Motor neuron (in vitro differentiated cells): ENCODE measurements at regions not wholly inside any gene's neighbourhood (a gene's known extent, or its start where the extent isn't known, plus 50 kb on each side); places are given as distances from the start of the nearest gene placed in this dataset.
A peak's percentile ranks its signal among the peaks of the same experiment; 100 is the strongest.

Source experiments
- ATAC-seq, 8 experiments: fragments of 200-7000 bp; cut with Tn5 transposase; replicated peaks in 6 of 8; 2 replicates each; pipeline ENCODE4 v1.8.0; 2021; ENCODE audit warnings: mild to moderate bottlenecking in 8 of 8, moderate library complexity in 8 of 8
- H3K27ac ChIP-seq, 2 donors: fragments of 250-450 bp; sonication (Bioruptor Pico); 2 replicates each; pipeline ENCODE4 v1.9.0; 2021; ENCODE audit warnings: antibody characterized with exemption in 2 of 2, mild to moderate bottlenecking in 2 of 2, moderate library complexity in 1 of 2
- H3K4me1 ChIP-seq, 2 donors: fragments of 250-450 bp; sonication (Bioruptor Pico); replicated peaks in 1 of 2; 2 replicates each; pipeline ENCODE4 v1.6.1; 2021; ENCODE audit warnings: antibody characterized with exemption in 2 of 2, mild to moderate bottlenecking in 2 of 2, moderate library complexity in 1 of 2
- H3K4me3 ChIP-seq, 5 donors: fragments of 250-450 bp; sonication (Bioruptor Pico); 2 replicates each; pipeline ENCODE4 v1.9.0; 2021; ENCODE audit warnings: antibody characterized with exemption in 5 of 5, mild to moderate bottlenecking in 5 of 5, moderate library complexity in 4 of 5
- whole genome bisulfite sequencing, 10 experiments: fragments of 450-650 bp; shearing (Covaris generic); methylation state at CpG; one replicate each; pipeline ENCODE4 v1.0.0; 2022; 5-methylcytosine and 5-hydroxymethylcytosine counted together
- in situ Hi-C, 9 experiments: fragments of 400-800 bp; cut with MboI; loops; one replicate each; pipeline ENCODE4 v1.15.0; 2021; ENCODE audit warnings: low sequenced_read_pairs in 9 of 9, low pct_unique_long_range_greater_than_20kb in 2 of 9; ENCODE audit not compliant: unreplicated experiment in 9 of 9

DNA sequence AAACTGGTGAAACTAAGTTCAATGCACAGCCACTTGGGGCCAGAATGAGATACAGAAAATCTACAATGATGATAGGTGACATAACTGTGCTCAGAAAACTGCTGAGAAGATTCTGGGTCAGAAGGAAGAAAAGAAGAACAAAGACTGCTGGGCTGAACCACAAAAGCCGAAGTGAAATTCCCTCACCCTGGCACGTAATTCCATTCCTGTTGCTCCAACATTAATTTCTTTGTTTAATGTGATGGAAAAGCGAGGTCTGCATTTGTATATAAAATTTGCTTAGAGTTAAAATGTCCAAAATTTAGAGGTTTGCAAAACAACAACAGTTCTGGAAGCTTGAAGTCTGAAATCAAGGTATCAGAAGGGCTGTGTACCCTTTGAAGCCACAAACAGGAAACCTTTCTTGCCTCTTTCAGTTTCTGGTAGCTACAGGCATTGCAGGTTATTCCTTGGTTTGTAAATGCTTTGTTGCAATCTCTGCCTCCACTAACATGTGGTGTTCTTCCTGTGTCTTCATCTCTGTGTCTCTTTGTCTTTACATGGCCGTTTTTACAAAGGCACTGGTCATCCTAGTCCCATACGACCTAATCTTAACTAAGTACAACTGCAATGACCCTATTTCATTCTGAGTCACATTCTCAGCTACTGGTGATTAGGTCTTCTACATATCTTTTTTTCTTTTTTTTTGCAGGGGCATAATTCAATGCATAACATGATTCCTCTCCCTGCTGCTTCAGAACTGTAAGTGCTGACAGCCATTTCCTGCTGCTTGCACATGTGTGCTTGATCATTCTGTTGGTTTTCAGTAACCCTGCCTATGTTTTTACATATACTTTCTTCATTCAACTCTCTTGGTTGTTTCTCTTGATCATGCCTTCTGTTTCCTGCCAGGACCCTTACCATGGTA is 603.0 kb upstream of the CDH8 start:
- H3K27ac ChIP-seq, result no peak overlapping the region
- H3K4me1 ChIP-seq, result no peaks in the 10 kb centered on the region
- peak in 6 of 8 experiments; percentile 19 to 74 (median 67) for ATAC-seq
- H3K4me3 ChIP-seq, result no peak overlapping the region
- in situ Hi-C loops, result no loop called here
- WGBS, 10 experiments, result 0 to 88% (median 74%) methylated on average over 2 to 5 of the region's 5 CpGs; no CpG with 5 or more reads in 1 of the 10 experiments

DNA sequence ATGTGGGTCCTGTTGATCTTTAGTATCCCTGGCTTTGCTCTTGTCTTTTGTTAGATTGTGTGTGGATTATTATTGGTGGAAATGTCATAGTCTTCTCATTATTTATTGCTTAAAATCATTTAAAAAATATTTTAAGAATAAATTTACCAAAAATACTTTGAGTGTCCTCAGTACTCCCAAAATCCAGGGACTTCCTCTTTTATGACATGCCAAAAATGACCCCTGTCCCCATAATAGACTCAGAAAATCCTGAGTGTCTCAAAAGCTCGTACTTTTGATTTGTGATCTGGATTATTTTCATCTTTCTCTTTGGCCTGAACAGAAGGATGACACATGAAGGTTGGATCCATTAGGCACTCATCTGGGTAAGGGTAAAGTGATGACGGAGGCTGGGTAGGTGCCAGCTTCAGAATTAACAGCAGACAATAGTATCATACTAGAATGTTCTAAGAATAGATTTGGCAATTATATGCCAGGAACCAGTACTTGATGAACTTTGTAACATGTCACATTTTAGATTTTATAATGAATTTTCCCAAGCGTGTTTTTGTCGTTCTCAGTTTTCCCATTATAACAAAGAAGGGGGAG is 602.2 kb upstream of the CDH8 start:
- no peaks in the 10 kb centered on the region for H3K4me1 ChIP-seq
- in situ Hi-C loops, result no loop called here
- H3K4me3 ChIP-seq, result no peak overlapping the region
- 4 to 81% (median 72%) methylated on average over 1 to 4 of the region's 4 CpGs; no CpG with 5 or more reads in 1 of the 10 experiments for WGBS, 10 experiments
- H3K27ac ChIP-seq, result no peak overlapping the region
- ATAC-seq, result no peak

DNA sequence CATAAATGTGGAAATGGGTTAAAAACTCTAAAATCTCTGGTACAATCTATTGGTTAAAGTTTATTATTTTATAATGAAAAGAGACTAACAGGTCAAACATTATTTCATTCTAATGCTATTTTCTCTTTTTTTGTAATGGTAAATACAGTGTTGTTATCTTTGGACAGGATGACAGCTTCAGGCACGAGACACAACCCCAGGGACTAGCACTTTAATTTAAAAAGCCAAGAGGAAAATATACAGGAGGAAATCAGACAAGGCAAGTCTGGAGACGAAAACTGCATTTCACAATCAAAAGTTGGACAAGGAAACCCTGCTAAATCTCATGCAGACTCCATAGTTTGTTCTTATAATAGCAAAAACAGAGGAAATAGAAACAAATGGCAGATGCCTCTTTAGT is 589.1 kb upstream of the CDH8 start:
- 0 to 66% (median 40%) methylated on average over 1 to 2 of the region's 2 CpGs; no CpG with 5 or more reads in 2 of the 10 experiments for WGBS, 10 experiments
- H3K4me1 ChIP-seq, result peaks cover 0 to 2% of the 10 kb centered on the region in 2 donors
- in situ Hi-C loops, result no loop called here
- no peak overlapping the region for H3K27ac ChIP-seq
- no peak for ATAC-seq
- H3K4me3 ChIP-seq, result no peak overlapping the region

DNA sequence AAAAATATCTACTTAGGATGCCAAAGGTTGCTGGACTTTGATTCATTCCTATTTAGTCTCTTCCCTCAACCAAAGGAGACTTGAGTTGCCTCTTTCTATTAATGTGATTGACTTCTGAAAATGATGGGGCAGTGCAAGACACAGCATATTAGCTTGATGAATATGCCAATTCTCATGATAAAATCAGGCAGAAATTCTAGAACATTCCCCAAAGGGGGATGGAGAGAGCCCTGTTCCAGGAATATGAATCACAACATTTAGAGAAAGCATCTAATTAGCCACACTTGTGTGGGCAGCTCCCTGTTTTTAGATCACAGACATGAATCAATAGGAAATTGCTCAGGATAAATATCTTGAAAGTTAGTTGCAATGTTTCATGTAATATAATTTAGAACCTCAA is 584.0 kb upstream of the CDH8 start:
- H3K4me1 ChIP-seq, result peaks cover 0 to 3% of the 10 kb centered on the region in 2 donors
- H3K4me3 ChIP-seq, result no peak overlapping the region
- H3K27ac ChIP-seq, result no peak overlapping the region
- ATAC-seq, result peak in 3 of 8 experiments; percentile 21 to 40 (median 25)
- in situ Hi-C loops, result no loop called here

DNA sequence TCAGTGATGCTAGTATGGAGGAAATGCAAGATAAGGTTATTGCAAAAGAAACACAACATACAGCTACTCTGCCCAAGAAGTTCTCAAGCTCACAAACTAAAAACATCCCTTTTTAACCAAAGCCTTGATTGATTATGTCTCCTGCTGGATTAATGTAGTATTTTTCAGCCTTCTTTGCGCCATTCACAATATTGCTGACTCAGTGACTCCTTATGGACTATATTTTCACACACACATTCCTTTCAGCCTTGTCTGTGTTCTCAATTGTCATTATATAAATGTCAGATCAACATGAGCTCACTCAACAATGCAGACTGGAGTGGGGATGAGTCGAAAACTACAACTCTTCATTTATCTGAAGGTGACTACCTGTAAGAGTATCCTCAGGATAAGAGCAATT is 579.3 kb upstream of the CDH8 start:
- H3K27ac ChIP-seq, result no peak overlapping the region
- no peak overlapping the region for H3K4me3 ChIP-seq
- no peak for ATAC-seq
- peaks cover 0 to 3% of the 10 kb centered on the region in 2 donors for H3K4me1 ChIP-seq
- in situ Hi-C loops, result no loop called here
- 0 to 100% (median 34%) methylated on average over 1 to 2 of the region's 2 CpGs; no CpG with 5 or more reads in 1 of the 10 experiments for WGBS, 10 experiments

DNA sequence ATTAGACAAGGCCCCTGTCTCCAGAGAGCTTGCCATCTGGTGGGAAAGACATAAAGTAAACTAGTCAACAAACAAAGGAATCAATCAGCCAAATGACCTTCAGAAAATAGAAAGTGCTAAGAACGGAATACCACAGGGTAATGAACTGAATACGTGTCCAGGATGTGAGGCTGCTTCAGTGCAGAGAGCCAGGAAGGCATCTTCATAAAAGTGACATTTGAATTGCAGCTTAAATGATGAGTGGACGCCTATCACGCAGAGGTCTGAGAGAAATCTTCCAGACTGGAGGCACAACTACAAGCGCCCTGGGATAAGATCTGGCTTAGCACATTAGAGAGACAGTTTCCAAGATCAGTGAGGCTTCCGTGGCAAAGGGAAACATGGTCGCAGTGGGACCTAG is 574.1 kb upstream of the CDH8 start:
- Histone ChIP-seq H3K4me3 (no peak overlapping the region), H3K27ac (no peak overlapping the region), H3K4me1 (peaks cover 3 to 13% of the 10 kb centered on the region in 2 donors)
- in situ Hi-C loops, result no loop called here
- no peak for ATAC-seq
- WGBS, 10 experiments, result 25 to 100% (median 88%) methylated on average over 1 to 7 of the region's 7 CpGs; no CpG with 5 or more reads in 1 of the 10 experiments

DNA sequence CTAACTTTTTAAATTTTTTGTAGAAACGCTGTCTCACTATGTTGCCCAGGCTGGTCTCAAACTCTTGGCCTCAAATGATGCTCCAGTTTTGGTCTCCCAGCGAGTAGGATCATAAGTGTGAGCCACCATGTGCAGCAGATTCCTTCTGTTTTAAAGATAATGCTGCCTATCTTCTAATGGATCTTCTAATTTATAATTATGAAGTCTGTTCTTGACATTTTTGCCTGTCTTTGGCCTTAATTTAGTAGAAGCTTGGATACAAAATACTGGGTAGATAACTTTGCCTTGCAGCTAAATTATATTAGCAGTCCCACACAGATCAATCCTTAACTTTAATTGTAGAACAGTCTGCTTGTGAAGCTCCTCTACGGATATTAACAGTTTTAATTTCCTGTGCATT is 566.6 kb upstream of the CDH8 start:
- no peak for ATAC-seq
- in situ Hi-C loops, result no loop called here
- Histone ChIP-seq H3K4me3 (no peak overlapping the region), H3K27ac (no peak overlapping the region), H3K4me1 (no peaks in the 10 kb centered on the region)
- WGBS, 10 experiments, result 20 to 100% (median 67%) methylated on average over 1 to 3 of the region's 3 CpGs; no CpG with 5 or more reads in 1 of the 10 experiments

DNA sequence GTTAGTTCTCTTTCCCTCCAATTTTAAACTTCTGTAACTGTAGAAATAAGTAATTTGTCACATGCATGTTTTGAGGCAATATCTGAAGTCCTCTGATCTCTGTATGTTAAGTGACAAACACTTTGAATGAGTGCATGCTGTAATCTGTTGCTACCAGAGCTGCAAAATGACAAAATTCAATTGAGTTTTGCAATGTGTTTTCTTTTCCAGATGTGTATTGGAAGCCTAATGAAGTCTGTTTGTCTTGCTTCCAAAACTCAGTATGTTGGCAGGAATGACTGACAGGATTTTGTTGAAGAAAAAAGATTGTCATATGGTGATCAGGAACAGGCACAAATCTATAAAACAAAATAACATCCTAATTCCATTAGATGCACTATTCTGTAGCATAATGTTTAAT is 561.6 kb upstream of the CDH8 start:
- H3K4me3 ChIP-seq, result no peak overlapping the region
- H3K4me1 ChIP-seq, result peaks cover 0 to 9% of the 10 kb centered on the region in 2 donors
- ATAC-seq, result no peak
- H3K27ac ChIP-seq, result no peak overlapping the region
- in situ Hi-C loops, result no loop called here

DNA sequence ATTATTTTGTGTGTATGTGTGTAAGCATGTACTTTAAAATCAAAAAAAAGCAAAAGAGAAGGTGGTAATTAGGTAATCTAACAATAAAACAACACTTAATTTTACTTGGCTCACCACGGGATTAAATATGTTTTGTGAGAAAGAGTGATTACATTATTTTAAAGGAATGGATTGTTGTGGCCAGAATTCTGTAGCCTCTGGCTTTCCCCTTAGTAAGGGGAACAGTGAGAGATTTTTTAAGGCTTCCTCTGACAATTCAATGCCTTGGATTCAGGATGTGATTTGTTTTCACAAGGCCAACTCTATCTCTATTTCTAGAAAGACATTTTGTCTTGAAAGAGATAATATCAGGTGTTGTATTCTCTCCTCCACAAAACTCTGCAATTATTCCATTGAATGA is 560.3 kb upstream of the CDH8 start:
- Histone ChIP-seq H3K4me3 (no peak overlapping the region), H3K4me1 (peaks cover 0 to 9% of the 10 kb centered on the region in 2 donors), H3K27ac (no peak overlapping the region)
- ATAC-seq, result no peak
- WGBS, 10 experiments, result 0 to 11% (median 0%) methylated on average over 1 of the region's 1 CpG; no CpG with 5 or more reads in 3 of the 10 experiments
- in situ Hi-C loops, result no loop called here

DNA sequence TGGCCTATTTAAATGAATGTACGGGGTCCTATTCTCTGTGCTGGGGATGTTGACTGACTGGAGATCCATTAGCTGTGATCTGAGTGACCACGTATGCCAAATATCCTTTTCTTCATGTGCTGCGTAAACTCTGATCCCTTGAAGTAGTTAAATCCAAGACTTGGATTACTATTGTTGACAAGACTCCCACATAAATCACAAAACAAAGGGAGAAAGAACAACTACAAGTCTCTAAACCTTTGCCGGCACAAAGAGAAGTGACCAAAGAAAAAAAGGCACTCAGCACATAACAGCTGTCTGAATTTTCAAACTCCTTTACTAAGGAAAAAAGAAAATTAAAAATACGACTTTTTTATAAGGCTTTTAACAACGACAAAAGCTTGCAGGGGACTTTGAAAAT is 559.9 kb upstream of the CDH8 start:
- WGBS, 10 experiments, result 7 to 44% (median 17%) methylated on average over 2 to 6 of the region's 6 CpGs
- no peak overlapping the region for H3K27ac ChIP-seq
- ATAC-seq, result peak in 5 of 8 experiments; percentile 51 to 75 (median 54)

DNA sequence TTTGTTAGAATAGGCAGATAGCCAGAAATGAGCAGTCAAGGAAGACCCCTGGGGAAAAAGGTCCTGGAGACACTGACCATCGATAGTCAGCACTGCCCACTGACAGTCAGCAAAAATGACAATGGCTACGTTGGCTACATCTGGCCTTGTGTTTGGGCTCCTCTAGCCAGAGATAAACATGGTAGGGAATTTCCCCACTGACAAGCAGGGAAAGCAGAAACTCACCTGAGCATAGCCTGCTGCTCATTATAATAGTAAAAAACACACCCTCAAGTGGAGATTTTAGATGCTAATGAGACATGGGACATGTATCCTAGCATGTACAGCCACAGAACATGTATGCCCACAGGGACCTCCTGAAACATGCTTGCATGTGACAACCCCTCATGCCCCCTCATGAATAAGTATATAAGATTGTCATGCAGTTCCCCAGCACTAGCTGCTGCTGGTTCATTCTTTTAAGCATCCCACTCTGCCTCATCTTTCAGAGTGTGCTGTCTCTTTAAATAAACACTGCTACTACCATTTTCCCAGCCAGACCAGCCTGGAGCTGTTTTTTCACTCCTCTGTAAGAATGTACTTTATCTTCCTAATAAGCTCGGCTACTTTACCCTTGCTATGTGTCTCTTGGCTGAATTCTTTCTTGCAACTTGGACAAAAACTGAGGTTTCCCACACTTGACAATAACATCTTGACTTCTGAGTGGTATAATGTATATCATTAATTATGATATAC is 550.1 kb upstream of the CDH8 start:
- Histone ChIP-seq H3K4me3 (no peak overlapping the region), H3K27ac (no peak overlapping the region), H3K4me1 (no peaks in the 10 kb centered on the region)
- in situ Hi-C loops, result no loop called here
- ATAC-seq, result peak in 3 of 8 experiments; percentile 44 to 76 (median 51)
- WGBS, 10 experiments, result 0 to 100% (median 14%) methylated on average over 1 to 3 of the region's 3 CpGs; no CpG with 5 or more reads in 3 of the 10 experiments

More for the DNA sequence above, 559.9 kb upstream of the CDH8 start:
- Histone ChIP-seq H3K4me3 (no peak overlapping the region), H3K4me1 (peaks cover 0 to 9% of the 10 kb centered on the region in 2 donors)
- in situ Hi-C loops, result no loop called here

DNA sequence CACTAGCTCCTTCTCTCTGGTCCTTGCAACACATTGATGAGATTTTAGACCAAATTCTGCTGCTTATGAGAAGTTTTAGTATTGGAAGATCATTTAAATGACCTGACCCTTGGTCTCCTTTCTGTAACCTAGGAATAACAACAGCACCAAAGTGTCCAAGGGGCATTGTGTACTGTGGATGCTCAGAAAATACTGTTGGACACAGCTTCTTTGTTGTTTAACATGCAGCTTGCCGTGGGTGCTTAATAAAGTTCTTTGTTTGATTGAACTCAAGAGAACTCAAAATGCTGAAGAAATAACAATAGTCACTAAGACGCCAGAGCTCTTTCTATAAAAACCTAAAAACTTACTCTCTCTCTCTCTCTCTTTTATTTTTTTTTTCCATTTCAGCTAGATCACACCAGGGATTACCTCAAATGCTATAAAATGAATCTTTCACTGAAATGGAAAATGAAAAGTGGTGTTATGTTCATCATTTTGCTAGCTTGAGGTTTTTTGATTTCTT is 548.9 kb upstream of the CDH8 start:
- H3K4me1 ChIP-seq, result no peaks in the 10 kb centered on the region
- 13 to 90% (median 58%) methylated on average over 1 to 2 of the region's 2 CpGs; no CpG with 5 or more reads in 1 of the 10 experiments for WGBS, 10 experiments
- H3K27ac ChIP-seq, result no peak overlapping the region
- no peak overlapping the region for H3K4me3 ChIP-seq
- in situ Hi-C loops, result no loop called here
- ATAC-seq, result no peak

DNA sequence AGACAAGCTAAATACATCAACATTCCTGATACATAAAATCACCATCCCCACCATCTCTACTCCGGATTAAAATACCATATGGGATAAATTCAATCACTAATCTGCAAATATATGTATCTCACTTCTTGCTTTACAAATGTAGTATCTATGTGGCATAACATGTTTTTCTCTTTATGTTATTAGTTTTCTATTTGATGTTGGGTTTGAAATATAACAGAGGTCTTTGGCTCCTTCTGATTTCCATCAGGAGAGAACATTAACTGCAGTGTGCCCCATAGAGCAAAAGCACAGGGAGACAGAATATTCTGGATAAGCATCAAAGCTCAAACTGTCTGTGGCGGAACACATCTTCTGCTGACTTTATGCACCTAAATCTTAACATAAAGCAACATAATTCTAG is 547.2 kb upstream of the CDH8 start:
- ATAC-seq, result no peak
- no peak overlapping the region for H3K4me3 ChIP-seq
- no peak overlapping the region for H3K27ac ChIP-seq

More for the DNA sequence above, 547.2 kb upstream of the CDH8 start:
- 14 to 100% (median 58%) methylated on average over 1 to 2 of the region's 2 CpGs; no CpG with 5 or more reads in 4 of the 10 experiments for WGBS, 10 experiments
- H3K4me1 ChIP-seq, result no peaks in the 10 kb centered on the region
- in situ Hi-C loops, result no loop called here
